ENCODE measurements at regions not wholly inside any gene's neighbourhood (a gene's known extent, or its start where the extent isn't known, plus 50 kb on each side); places are given as distances from the start of the nearest gene placed in this dataset.

GRCh38 chr20:17137692-17138091 lies 89.1 kb upstream of the PCSK2 start:
- TF ChIP-seq CTCF (IDR thresholded peaks at IDR 0.05; ENCODE audit: extremely low read depth in 1 of 2, insufficient read depth in 1 of 2, low read depth in 1 of 2, low read length in 2 of 2) (no peak), MYC (IDR thresholded peaks at IDR 0.05; ENCODE audit: low read depth, low read length) (no peak)
